ENCODE measurements at regions not wholly inside any gene's neighbourhood (a gene's known extent, or its start where the extent isn't known, plus 50 kb on each side); places are given as distances from the start of the nearest gene placed in this dataset.

DNA sequence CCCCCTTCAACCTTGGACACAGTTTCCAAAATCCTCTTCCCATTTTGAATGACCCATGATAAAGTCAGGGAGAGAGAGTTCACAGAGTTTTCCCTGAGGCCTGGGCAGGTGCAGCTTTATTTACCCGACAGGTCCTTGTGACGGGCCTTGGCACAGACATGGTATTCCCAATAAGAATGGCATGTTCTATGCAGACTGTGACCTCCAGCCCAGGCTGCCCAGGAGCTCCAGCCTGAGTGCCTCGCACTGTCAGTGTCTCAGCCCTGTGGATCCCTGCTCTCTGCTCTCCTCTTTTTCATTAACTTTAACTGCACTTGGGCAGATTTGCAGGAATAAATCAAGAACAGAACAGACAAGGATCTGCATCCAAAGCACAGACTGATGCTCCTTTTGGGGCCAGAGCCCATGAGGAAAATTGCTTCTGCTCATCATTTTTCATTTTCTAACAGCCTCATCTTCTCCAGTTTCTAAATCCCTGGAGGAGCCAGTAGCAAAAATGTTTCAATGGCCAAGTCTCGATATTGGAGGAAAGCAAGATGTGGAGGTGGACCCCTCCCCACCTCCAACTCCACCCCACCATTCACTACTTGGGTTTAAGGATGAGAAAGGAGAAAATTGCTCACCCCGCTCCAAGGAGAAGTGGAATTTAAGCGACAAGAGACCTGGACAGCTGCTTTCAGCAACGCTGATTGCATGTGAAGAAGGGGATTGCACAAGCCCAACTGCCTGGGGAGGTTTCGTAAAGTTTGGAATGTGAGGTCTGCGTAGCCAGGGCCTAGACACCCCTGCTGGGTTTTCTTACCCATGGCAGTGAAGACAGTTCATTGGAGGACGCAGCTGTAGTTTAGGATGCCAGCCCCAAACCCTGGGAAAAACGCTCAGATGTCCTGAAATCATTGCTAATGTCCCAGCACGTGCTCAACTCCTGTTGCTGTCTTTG is 225.9 kb downstream of the WDR11 start:
- no peaks in the 10 kb centered on the region for H3K36me3 ChIP-seq (ENCODE audit: insufficient read depth, low read length)
- H3K4me3 ChIP-seq (ENCODE audit: low read depth, low read length, poor library complexity, severe bottlenecking): no peak overlapping the region
- H3K27ac ChIP-seq (ENCODE audit: low read depth, low read length, poor library complexity, severe bottlenecking): no peak overlapping the region
- H3K79me2 ChIP-seq (ENCODE audit: insufficient read depth, low read length): no peaks in the 10 kb centered on the region
- no peaks in the 10 kb centered on the region for H4K20me1 ChIP-seq (ENCODE audit: insufficient read depth, low read length)
- H3K9me2 ChIP-seq (ENCODE audit: low read depth, low read length): no peaks in the 10 kb centered on the region
- H2AFZ ChIP-seq (ENCODE audit: low read length): no peak overlapping the region
- no peak overlapping the region for H3K9ac ChIP-seq (ENCODE audit: low read length)
- no peaks in the 10 kb centered on the region for H3K9me3 ChIP-seq (ENCODE audit: low read length)
- H3K4me1 ChIP-seq (ENCODE audit: insufficient read depth, low read length, severe bottlenecking): no peaks in the 10 kb centered on the region
- H3K27me3 ChIP-seq (ENCODE audit: insufficient read depth, low read length): no peaks in the 10 kb centered on the region
- TF ChIP-seq, protein P1, sequence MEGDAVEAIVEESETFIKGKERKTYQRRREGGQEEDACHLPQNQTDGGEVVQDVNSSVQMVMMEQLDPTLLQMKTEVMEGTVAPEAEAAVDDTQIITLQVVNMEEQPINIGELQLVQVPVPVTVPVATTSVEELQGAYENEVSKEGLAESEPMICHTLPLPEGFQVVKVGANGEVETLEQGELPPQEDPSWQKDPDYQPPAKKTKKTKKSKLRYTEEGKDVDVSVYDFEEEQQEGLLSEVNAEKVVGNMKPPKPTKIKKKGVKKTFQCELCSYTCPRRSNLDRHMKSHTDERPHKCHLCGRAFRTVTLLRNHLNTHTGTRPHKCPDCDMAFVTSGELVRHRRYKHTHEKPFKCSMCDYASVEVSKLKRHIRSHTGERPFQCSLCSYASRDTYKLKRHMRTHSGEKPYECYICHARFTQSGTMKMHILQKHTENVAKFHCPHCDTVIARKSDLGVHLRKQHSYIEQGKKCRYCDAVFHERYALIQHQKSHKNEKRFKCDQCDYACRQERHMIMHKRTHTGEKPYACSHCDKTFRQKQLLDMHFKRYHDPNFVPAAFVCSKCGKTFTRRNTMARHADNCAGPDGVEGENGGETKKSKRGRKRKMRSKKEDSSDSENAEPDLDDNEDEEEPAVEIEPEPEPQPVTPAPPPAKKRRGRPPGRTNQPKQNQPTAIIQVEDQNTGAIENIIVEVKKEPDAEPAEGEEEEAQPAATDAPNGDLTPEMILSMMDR (IDR thresholded peaks at IDR 0.05; ENCODE audit: low read length): no peak
- TF ChIP-seq EZH2 (IDR thresholded peaks at IDR 0.05; ENCODE audit: borderline replicate concordance, low read length): no peak
- H3F3A ChIP-seq (ENCODE audit: insufficient read depth, low read length): no peaks in the 10 kb centered on the region
- H3K4me2 ChIP-seq (ENCODE audit: low read length): no peak overlapping the region

DNA sequence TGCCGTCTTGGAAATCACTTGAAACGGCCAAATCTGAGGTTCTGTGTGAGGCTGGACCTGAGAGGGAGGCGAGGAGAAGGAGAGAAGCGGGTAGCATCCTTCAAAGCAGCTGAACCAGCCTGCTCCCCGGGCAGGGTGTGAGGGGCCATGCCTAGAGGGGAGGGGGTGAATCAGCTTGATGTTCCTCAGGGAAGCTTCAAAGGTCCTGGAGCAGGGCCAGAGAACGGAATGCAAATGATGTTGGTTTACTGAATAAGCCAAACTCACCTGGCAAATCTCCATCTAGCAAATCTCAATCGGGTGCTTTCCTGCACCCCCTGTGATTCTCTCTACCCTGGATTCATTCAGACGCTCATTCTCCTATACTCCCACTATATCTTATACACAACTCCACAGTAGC is 226.9 kb downstream of the WDR11 start:
- no peak overlapping the region for H2AFZ ChIP-seq (ENCODE audit: low read length)
- H3K79me2 ChIP-seq (ENCODE audit: insufficient read depth, low read length): no peaks in the 10 kb centered on the region
- no peaks in the 10 kb centered on the region for H4K20me1 ChIP-seq (ENCODE audit: insufficient read depth, low read length)
- H3K9ac ChIP-seq (ENCODE audit: low read length): no peak overlapping the region
- H3K4me1 ChIP-seq (ENCODE audit: insufficient read depth, low read length, severe bottlenecking): no peaks in the 10 kb centered on the region
- H3K9me2 ChIP-seq (ENCODE audit: low read depth, low read length): no peaks in the 10 kb centered on the region
- no peak overlapping the region for H3K27ac ChIP-seq (ENCODE audit: low read depth, low read length, poor library complexity, severe bottlenecking)
- no peaks in the 10 kb centered on the region for H3K36me3 ChIP-seq (ENCODE audit: insufficient read depth, low read length)
- H3K4me2 ChIP-seq (ENCODE audit: low read length): no peak overlapping the region
- H3K27me3 ChIP-seq (ENCODE audit: insufficient read depth, low read length): no peaks in the 10 kb centered on the region
- H3F3A ChIP-seq (ENCODE audit: insufficient read depth, low read length): no peaks in the 10 kb centered on the region
- no peak overlapping the region for H3K4me3 ChIP-seq (ENCODE audit: low read depth, low read length, poor library complexity, severe bottlenecking)
- no peak for TF ChIP-seq EZH2 (IDR thresholded peaks at IDR 0.05; ENCODE audit: borderline replicate concordance, low read length)
- TF ChIP-seq, protein P1 (IDR thresholded peaks at IDR 0.05; ENCODE audit: low read length): no peak
- no peaks in the 10 kb centered on the region for H3K9me3 ChIP-seq (ENCODE audit: low read length)

DNA sequence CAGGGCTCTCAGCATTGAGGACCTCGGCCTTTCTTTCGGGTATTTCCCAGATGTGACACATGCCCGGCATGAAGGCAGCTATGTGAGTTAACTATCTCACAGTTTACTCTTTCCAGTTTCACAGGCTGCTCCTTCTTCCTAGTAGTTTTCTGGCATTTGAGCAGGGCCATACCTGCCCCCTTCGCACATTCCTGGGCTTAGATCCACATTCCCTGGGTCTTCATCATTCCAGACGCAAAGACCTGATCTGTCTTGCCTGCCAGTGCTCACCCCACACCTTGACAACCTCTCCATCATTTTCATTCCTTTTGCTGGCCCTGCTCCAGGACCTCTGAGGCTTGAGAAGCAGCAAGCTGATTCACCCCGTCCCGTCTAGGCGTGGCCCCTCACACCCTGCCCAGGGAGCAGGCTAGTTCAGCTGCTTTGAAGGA is 227.5 kb downstream of the WDR11 start:
- Histone ChIP-seq H3K9ac (ENCODE audit: low read length) (no peak overlapping the region), H3K9me2 (ENCODE audit: low read depth, low read length) (no peaks in the 10 kb centered on the region), H3K27ac (ENCODE audit: low read depth, low read length, poor library complexity, severe bottlenecking) (no peak overlapping the region), H3K9me3 (ENCODE audit: low read length) (no peaks in the 10 kb centered on the region), H3K27me3 (ENCODE audit: insufficient read depth, low read length) (no peaks in the 10 kb centered on the region), H3K4me1 (ENCODE audit: insufficient read depth, low read length, severe bottlenecking) (no peaks in the 10 kb centered on the region), H3K79me2 (ENCODE audit: insufficient read depth, low read length) (no peaks in the 10 kb centered on the region), H3K4me3 (ENCODE audit: low read depth, low read length, poor library complexity, severe bottlenecking) (no peak overlapping the region), H3K4me2 (ENCODE audit: low read length) (no peak overlapping the region), H4K20me1 (ENCODE audit: insufficient read depth, low read length) (no peaks in the 10 kb centered on the region), H3F3A (ENCODE audit: insufficient read depth, low read length) (no peaks in the 10 kb centered on the region), H3K36me3 (ENCODE audit: insufficient read depth, low read length) (no peaks in the 10 kb centered on the region), H2AFZ (ENCODE audit: low read length) (no peak overlapping the region)
- no peak for TF ChIP-seq EZH2 (IDR thresholded peaks at IDR 0.05; ENCODE audit: borderline replicate concordance, low read length)
- TF ChIP-seq, protein P1 (IDR thresholded peaks at IDR 0.05; ENCODE audit: low read length): no peak
